SU-DHL-6 (cell line): ENCODE measurements at regions not wholly inside any gene's neighbourhood (a gene's known extent, or its start where the extent isn't known, plus 50 kb on each side); places are given as distances from the start of the nearest gene placed in this dataset.

ENCODE experiments used
- H2AFZ ChIP-seq: fragments of 200-600 bp; sonication (generic); 2 replicates; pipeline ENCODE4 v1.6.1; 2014; ENCODE audit warnings: low read depth, mild to moderate bottlenecking, moderate library complexity, mixed read lengths, antibody characterized with exemption, low read length; ENCODE audit not compliant: severe bottlenecking
- H3F3A ChIP-seq: fragments of 200-600 bp; shearing (Covaris generic); 2 replicates; pipeline ENCODE4 v1.6.0; 2016; ENCODE audit warnings: antibody characterized with exemption, mild to moderate bottlenecking; ENCODE audit not compliant: insufficient read depth
- H3K27ac ChIP-seq: fragments of 200-600 bp; sonication (generic); 2 replicates; pipeline ENCODE4 v1.5.1; 2016; ENCODE audit warnings: low read depth, mild to moderate bottlenecking, low read length, moderate library complexity, mixed read lengths
- H3K27me3 ChIP-seq: fragments of 200-600 bp; sonication (generic), shearing (Covaris generic); 2 replicates; pipeline ENCODE4 v1.6.0; 2014; ENCODE audit warnings: mild to moderate bottlenecking, low read length
- H3K36me3 ChIP-seq: fragments of 200-600 bp; sonication (generic); 2 replicates; pipeline ENCODE4 v1.6.1; 2014; ENCODE audit warnings: mild to moderate bottlenecking, low read length, mixed read lengths
- H3K4me2 ChIP-seq: fragments of 300-600, 200-600 bp; shearing (Covaris generic), sonication (generic); 2 replicates; pipeline ENCODE4 v1.6.0; 2014; ENCODE audit warnings: low read length, low read depth, mild to moderate bottlenecking; ENCODE audit not compliant: poor library complexity, severe bottlenecking
- H3K4me3 ChIP-seq: fragments of 200-600 bp; sonication (generic); 2 replicates; pipeline ENCODE4 v1.5.1; 2014; ENCODE audit warnings: antibody characterized with exemption, low read length, mild to moderate bottlenecking, mixed read lengths; ENCODE audit not compliant: insufficient read depth, poor library complexity, severe bottlenecking
- H3K79me2 ChIP-seq: fragments of 200-600 bp; sonication (generic); 2 replicates; pipeline ENCODE4 v1.6.1; 2014; ENCODE audit warnings: mild to moderate bottlenecking, low read length, moderate library complexity; ENCODE audit not compliant: insufficient read depth
- H3K9ac ChIP-seq: fragments of 200-600 bp; sonication (generic); 2 replicates; pipeline ENCODE4 v1.7.0; 2014; ENCODE audit warnings: mild to moderate bottlenecking, low read length
- H3K9me2 ChIP-seq: fragments of 200-600 bp; sonication (generic); replicated peaks from 2 replicates; pipeline ENCODE4 v1.6.1; 2014; ENCODE audit warnings: low read length; ENCODE audit not compliant: insufficient read depth
- H3K9me3 ChIP-seq: fragments of 200-600 bp; sonication (generic); 2 replicates; pipeline ENCODE4 v1.6.1; 2014; ENCODE audit warnings: low read length, mixed read lengths; ENCODE audit not compliant: insufficient read depth
- H4K20me1 ChIP-seq: fragments of 200-600 bp; sonication (generic); 2 replicates; pipeline ENCODE4 v1.6.1; 2014; ENCODE audit warnings: low read depth, mild to moderate bottlenecking, antibody characterized with exemption, low read length, moderate library complexity, mixed read lengths
- EZH2phosphoT487 ChIP-seq: fragments of 200-600 bp; sonication (generic), shearing (Covaris generic); conservative IDR thresholded peaks from 2 replicates; pipeline ENCODE4 v1.6.1; 2018; ENCODE audit warnings: mild to moderate bottlenecking, antibody characterized with exemption, low read length, moderate library complexity, mixed read lengths
- TF ChIP-seq, protein P1 (sequence below): fragments of 200-600 bp; sonication (generic); IDR thresholded peaks from one replicate; pipeline ENCODE4 v1.5.1; 2017; ENCODE audit warnings: antibody characterized with exemption, mild to moderate bottlenecking, low read length, moderate library complexity; ENCODE audit not compliant: insufficient read depth, poor library complexity, severe bottlenecking

DNA sequence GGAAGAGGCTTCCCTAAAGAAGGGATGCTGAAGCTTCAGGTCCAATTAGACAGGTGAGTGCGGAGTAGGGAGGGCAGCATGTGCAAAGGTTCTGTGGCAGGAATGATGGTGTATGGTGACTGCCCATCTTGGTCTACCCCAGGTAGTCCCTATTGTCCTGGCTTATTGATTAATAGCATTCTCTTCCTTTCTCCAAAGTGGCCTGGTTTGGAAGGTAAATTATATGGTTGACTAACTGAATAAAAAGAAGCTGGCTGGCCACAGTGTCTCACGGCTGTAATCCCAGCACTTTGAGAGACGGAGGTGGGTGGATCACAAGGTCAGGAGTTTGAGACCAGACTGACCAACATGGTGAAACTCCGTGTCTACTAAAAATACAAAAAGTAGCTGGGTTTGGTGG lies 230.5 kb downstream of the MIAT start:
- H3K36me3 ChIP-seq: no peaks in the 10 kb centered on the region
- H3K9me2 ChIP-seq: no peaks in the 10 kb centered on the region
- no peak overlapping the region for H2AFZ ChIP-seq
- no peak overlapping the region for H3K27ac ChIP-seq
- no peak overlapping the region for H3K4me3 ChIP-seq
- H3F3A ChIP-seq: no peaks in the 10 kb centered on the region
- H3K4me2 ChIP-seq: no peak overlapping the region
- H3K27me3 ChIP-seq: no peaks in the 10 kb centered on the region
- H4K20me1 ChIP-seq: no peaks in the 10 kb centered on the region
- no peak overlapping the region for H3K9ac ChIP-seq
- H3K9me3 ChIP-seq: no peaks in the 10 kb centered on the region
- no peaks in the 10 kb centered on the region for H3K79me2 ChIP-seq
- TF ChIP-seq EZH2phosphoT487: no peak
- TF ChIP-seq, protein P1, sequence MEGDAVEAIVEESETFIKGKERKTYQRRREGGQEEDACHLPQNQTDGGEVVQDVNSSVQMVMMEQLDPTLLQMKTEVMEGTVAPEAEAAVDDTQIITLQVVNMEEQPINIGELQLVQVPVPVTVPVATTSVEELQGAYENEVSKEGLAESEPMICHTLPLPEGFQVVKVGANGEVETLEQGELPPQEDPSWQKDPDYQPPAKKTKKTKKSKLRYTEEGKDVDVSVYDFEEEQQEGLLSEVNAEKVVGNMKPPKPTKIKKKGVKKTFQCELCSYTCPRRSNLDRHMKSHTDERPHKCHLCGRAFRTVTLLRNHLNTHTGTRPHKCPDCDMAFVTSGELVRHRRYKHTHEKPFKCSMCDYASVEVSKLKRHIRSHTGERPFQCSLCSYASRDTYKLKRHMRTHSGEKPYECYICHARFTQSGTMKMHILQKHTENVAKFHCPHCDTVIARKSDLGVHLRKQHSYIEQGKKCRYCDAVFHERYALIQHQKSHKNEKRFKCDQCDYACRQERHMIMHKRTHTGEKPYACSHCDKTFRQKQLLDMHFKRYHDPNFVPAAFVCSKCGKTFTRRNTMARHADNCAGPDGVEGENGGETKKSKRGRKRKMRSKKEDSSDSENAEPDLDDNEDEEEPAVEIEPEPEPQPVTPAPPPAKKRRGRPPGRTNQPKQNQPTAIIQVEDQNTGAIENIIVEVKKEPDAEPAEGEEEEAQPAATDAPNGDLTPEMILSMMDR: no peak

- Histone ChIP-seq H3K9me2 (no peaks in the 10 kb centered on the region), H3F3A (no peaks in the 10 kb centered on the region), H3K79me2 (no peaks in the 10 kb centered on the region), H3K4me2 (no peak overlapping the region), H3K27ac (no peak overlapping the region), H3K9ac (no peak overlapping the region), H3K4me3 (no peak overlapping the region), H2AFZ (no peak overlapping the region), H3K27me3 (no peaks in the 10 kb centered on the region), H4K20me1 (no peaks in the 10 kb centered on the region), H3K9me3 (no peaks in the 10 kb centered on the region), H3K36me3 (no peaks in the 10 kb centered on the region)
- no peak for TF ChIP-seq EZH2phosphoT487
- TF ChIP-seq, protein P1: no peak
Measured at GRCh38 chr22:26888887-26889286, 231.5 kb downstream of the MIAT start.

GRCh38 chr22:26889802-26890201 lies 232.4 kb downstream of the MIAT start:
- Histone ChIP-seq H3K9ac (no peak overlapping the region), H3K79me2 (no peaks in the 10 kb centered on the region), H3F3A (no peaks in the 10 kb centered on the region), H3K4me2 (no peak overlapping the region), H3K9me2 (no peaks in the 10 kb centered on the region), H2AFZ (no peak overlapping the region), H3K27me3 (no peaks in the 10 kb centered on the region), H4K20me1 (no peaks in the 10 kb centered on the region), H3K9me3 (no peaks in the 10 kb centered on the region), H3K4me3 (no peak overlapping the region), H3K36me3 (no peaks in the 10 kb centered on the region), H3K27ac (no peak overlapping the region)
- no peak for TF ChIP-seq EZH2phosphoT487
- TF ChIP-seq, protein P1: no peak

DNA sequence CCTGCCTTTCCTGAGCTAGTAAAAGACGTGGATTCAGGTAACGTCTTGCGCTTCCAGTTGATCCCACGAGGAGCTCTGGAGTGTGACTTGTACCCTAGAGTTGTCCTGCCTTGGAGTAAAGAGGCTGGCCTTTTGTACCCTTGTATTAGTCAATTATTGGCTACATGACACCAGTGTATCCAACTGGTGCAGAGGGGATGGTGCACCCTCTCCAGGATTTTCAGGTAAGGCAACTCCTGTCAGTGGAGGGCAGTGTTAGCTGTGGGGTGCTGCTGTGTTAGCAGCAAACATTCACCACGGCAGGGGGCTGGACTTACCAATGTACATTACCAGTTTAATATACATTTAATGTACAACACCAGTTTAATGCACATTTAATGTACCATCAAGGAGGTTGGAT lies 233.5 kb downstream of the MIAT start:
- no peaks in the 10 kb centered on the region for H3K27me3 ChIP-seq
- H3K4me2 ChIP-seq: no peak overlapping the region
- no peak overlapping the region for H2AFZ ChIP-seq
- no peaks in the 10 kb centered on the region for H3K9me2 ChIP-seq
- no peaks in the 10 kb centered on the region for H3F3A ChIP-seq
- TF ChIP-seq EZH2phosphoT487: no peak
- TF ChIP-seq, protein P1: no peak
- H3K4me3 ChIP-seq: no peak overlapping the region
- no peaks in the 10 kb centered on the region for H3K79me2 ChIP-seq
- no peaks in the 10 kb centered on the region for H3K36me3 ChIP-seq
- no peaks in the 10 kb centered on the region for H3K9me3 ChIP-seq
- no peak overlapping the region for H3K27ac ChIP-seq
- H4K20me1 ChIP-seq: no peaks in the 10 kb centered on the region
- H3K9ac ChIP-seq: no peak overlapping the region
